Neural cell (in vitro differentiated cells): ENCODE measurements at regions not wholly inside any gene's neighbourhood (a gene's known extent, or its start where the extent isn't known, plus 50 kb on each side); places are given as distances from the start of the nearest gene placed in this dataset.

ENCODE experiments used
- H2AFZ ChIP-seq: fragments of 200-600, 300-800 bp; sonication (generic), shearing (Covaris generic); 2 replicates; pipeline ENCODE4 v1.6.0; 2014; ENCODE audit warnings: low read depth, mild to moderate bottlenecking, antibody characterized with exemption, low read length, moderate library complexity
- H3F3A ChIP-seq: fragments of 200-600 bp; shearing (Covaris generic); 2 replicates; pipeline ENCODE4 v1.6.1; 2016; ENCODE audit warnings: mild to moderate bottlenecking, moderate library complexity, mixed read lengths, antibody characterized with exemption, low read length; ENCODE audit not compliant: insufficient read depth, poor library complexity, severe bottlenecking
- H3K27ac ChIP-seq: fragments of 200-600, 300-800 bp; sonication (generic), shearing (Covaris generic); 2 replicates; pipeline ENCODE4 v1.5.1; 2014; ENCODE audit warnings: mild to moderate bottlenecking, low read length, moderate library complexity
- H3K27me3 ChIP-seq: fragments of 300-800, 200-600 bp; sonication (generic), shearing (Covaris generic); 2 replicates; pipeline ENCODE4 v1.6.0; 2014; ENCODE audit warnings: mild to moderate bottlenecking, low read depth, low read length, moderate library complexity; ENCODE audit not compliant: insufficient read depth
- H3K36me3 ChIP-seq: fragments of 300-800, 200-600 bp; sonication (generic), shearing (Covaris generic); 2 replicates; pipeline ENCODE4 v1.5.1; 2014; ENCODE audit warnings: mild to moderate bottlenecking, antibody characterized with exemption, low read length, moderate library complexity; ENCODE audit not compliant: insufficient read depth
- H3K4me2 ChIP-seq: fragments of 300-800, 200-600 bp; sonication (generic), shearing (Covaris generic); 2 replicates; pipeline ENCODE4 v1.6.0; 2014; ENCODE audit warnings: mild to moderate bottlenecking, low read length
- H3K4me3 ChIP-seq: fragments of 300-800, 200-600 bp; sonication (generic), shearing (Covaris generic); 2 replicates; pipeline ENCODE4 v1.5.1; 2014; ENCODE audit warnings: mild to moderate bottlenecking, low read length, moderate library complexity
- H3K79me2 ChIP-seq: fragments of 200-600 bp; shearing (Covaris generic); replicated peaks from 2 replicates; pipeline ENCODE4 v1.6.0; 2014; ENCODE audit warnings: mild to moderate bottlenecking, low read length, moderate library complexity; ENCODE audit not compliant: insufficient read depth
- H3K9ac ChIP-seq: fragments of 300-800, 200-600 bp; sonication (generic), shearing (Covaris generic); 2 replicates; pipeline ENCODE4 v1.6.1; 2016; ENCODE audit warnings: mild to moderate bottlenecking, low read length, mixed read lengths
- H3K9me2 ChIP-seq: fragments of 200-600 bp; shearing (Covaris generic); 2 replicates; pipeline ENCODE4 v1.6.1; 2016; ENCODE audit warnings: mild to moderate bottlenecking, low read length, mixed read lengths; ENCODE audit not compliant: insufficient read depth
- H3K9me3 ChIP-seq: fragments of 200-600, 300-800 bp; sonication (generic), shearing (Covaris generic); 2 replicates; pipeline ENCODE4 v1.6.1; 2016; ENCODE audit warnings: mild to moderate bottlenecking, mixed run types, low read length, moderate library complexity, mixed read lengths
- H4K20me1 ChIP-seq: fragments of 200-600 bp; shearing (Covaris generic); 2 replicates; pipeline ENCODE4 v1.6.1; 2016; ENCODE audit warnings: mild to moderate bottlenecking, mixed run types; ENCODE audit not compliant: insufficient read depth
- EP300 ChIP-seq: fragments of 450-650 bp; conservative IDR thresholded peaks from 2 replicates; pipeline ENCODE4 v1.6.1; 2014; ENCODE audit warnings: antibody characterized with exemption, mild to moderate bottlenecking, moderate library complexity; ENCODE audit not compliant: poor library complexity, severe bottlenecking
- EZH2 ChIP-seq: fragments of 200-600, 300-800 bp; shearing (Covaris generic), sonication (generic); IDR thresholded peaks from 2 replicates; pipeline ENCODE4 v1.6.1; 2014; ENCODE audit warnings: antibody characterized with exemption, low read length, borderline replicate concordance, mild to moderate bottlenecking; ENCODE audit not compliant: insufficient read depth, poor library complexity, severe bottlenecking
- MXI1 ChIP-seq: fragments of 450-650 bp; conservative IDR thresholded peaks from 2 replicates; pipeline ENCODE4 v1.6.1; 2014; ENCODE audit warnings: antibody characterized with exemption, mild to moderate bottlenecking; ENCODE audit not compliant: poor library complexity, severe bottlenecking
- POLR2AphosphoS5 ChIP-seq: IDR thresholded peaks from 2 replicates; pipeline ENCODE4 v1.6.1; 2012
- RAD21 ChIP-seq: fragments of 450-650 bp; conservative IDR thresholded peaks from 2 replicates; pipeline ENCODE4 v1.6.1; 2014; ENCODE audit warnings: antibody characterized with exemption, mild to moderate bottlenecking, moderate library complexity
- SMC3 ChIP-seq: fragments of 450-650 bp; conservative IDR thresholded peaks from 2 replicates; pipeline ENCODE4 v1.6.1; 2014; ENCODE audit warnings: antibody characterized with exemption, mild to moderate bottlenecking, moderate library complexity; ENCODE audit not compliant: poor library complexity
- TAF1 ChIP-seq: IDR thresholded peaks from 2 replicates; pipeline ENCODE4 v1.6.1; 2012; ENCODE audit warnings: low read depth
- TF ChIP-seq, protein P1 (sequence below): fragments of 450-650 bp; IDR thresholded peaks from 2 replicates; pipeline ENCODE4 v1.5.1; 2014; ENCODE audit warnings: antibody characterized with exemption, mild to moderate bottlenecking, moderate library complexity; ENCODE audit not compliant: poor library complexity, severe bottlenecking
- TF ChIP-seq, protein P2 (sequence below): IDR thresholded peaks from 2 replicates; pipeline ENCODE4 v1.6.1; 2012; ENCODE audit warnings: borderline replicate concordance

DNA sequence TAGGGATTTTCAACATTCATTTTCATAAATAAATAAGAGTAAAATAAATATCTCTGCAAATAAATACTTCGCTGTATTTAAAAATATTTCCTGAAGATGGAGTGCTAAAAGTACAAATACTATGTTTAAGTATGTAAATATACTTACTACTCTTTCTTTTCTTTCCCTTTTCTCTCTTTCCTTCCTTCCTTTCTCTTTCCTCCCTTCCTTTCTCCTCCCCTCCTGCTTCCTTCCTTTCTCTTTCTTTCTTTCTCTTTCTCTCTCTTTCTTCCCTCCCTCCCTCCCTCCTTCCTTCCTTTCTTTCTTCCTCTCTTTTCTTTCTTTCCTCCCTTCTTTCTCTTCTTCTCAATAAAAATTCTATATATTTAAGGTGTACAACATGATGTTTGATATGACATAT lies 496.1 kb downstream of the CCSER2 start:
- Histone ChIP-seq H3K4me3 (no peak overlapping the region), H3K79me2 (no peaks in the 10 kb centered on the region), H3K27me3 (no peaks in the 10 kb centered on the region), H3K9ac (no peak overlapping the region), H3K9me2 (no peaks in the 10 kb centered on the region), H4K20me1 (no peaks in the 10 kb centered on the region), H3K4me2 (no peak overlapping the region), H3K27ac (no peak overlapping the region), H3K36me3 (no peaks in the 10 kb centered on the region), H3F3A (no peaks in the 10 kb centered on the region), H3K9me3 (no peaks in the 10 kb centered on the region), H2AFZ (no peak overlapping the region)
- TF ChIP-seq SMC3 (no peak), RAD21 (no peak), EP300 (no peak), POLR2AphosphoS5 (no peak), MXI1 (no peak), TAF1 (no peak), EZH2 (no peak)
- TF ChIP-seq, protein P1, sequence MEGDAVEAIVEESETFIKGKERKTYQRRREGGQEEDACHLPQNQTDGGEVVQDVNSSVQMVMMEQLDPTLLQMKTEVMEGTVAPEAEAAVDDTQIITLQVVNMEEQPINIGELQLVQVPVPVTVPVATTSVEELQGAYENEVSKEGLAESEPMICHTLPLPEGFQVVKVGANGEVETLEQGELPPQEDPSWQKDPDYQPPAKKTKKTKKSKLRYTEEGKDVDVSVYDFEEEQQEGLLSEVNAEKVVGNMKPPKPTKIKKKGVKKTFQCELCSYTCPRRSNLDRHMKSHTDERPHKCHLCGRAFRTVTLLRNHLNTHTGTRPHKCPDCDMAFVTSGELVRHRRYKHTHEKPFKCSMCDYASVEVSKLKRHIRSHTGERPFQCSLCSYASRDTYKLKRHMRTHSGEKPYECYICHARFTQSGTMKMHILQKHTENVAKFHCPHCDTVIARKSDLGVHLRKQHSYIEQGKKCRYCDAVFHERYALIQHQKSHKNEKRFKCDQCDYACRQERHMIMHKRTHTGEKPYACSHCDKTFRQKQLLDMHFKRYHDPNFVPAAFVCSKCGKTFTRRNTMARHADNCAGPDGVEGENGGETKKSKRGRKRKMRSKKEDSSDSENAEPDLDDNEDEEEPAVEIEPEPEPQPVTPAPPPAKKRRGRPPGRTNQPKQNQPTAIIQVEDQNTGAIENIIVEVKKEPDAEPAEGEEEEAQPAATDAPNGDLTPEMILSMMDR: no peak
- TF ChIP-seq, protein P2, sequence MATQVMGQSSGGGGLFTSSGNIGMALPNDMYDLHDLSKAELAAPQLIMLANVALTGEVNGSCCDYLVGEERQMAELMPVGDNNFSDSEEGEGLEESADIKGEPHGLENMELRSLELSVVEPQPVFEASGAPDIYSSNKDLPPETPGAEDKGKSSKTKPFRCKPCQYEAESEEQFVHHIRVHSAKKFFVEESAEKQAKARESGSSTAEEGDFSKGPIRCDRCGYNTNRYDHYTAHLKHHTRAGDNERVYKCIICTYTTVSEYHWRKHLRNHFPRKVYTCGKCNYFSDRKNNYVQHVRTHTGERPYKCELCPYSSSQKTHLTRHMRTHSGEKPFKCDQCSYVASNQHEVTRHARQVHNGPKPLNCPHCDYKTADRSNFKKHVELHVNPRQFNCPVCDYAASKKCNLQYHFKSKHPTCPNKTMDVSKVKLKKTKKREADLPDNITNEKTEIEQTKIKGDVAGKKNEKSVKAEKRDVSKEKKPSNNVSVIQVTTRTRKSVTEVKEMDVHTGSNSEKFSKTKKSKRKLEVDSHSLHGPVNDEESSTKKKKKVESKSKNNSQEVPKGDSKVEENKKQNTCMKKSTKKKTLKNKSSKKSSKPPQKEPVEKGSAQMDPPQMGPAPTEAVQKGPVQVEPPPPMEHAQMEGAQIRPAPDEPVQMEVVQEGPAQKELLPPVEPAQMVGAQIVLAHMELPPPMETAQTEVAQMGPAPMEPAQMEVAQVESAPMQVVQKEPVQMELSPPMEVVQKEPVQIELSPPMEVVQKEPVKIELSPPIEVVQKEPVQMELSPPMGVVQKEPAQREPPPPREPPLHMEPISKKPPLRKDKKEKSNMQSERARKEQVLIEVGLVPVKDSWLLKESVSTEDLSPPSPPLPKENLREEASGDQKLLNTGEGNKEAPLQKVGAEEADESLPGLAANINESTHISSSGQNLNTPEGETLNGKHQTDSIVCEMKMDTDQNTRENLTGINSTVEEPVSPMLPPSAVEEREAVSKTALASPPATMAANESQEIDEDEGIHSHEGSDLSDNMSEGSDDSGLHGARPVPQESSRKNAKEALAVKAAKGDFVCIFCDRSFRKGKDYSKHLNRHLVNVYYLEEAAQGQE: no peak

DNA sequence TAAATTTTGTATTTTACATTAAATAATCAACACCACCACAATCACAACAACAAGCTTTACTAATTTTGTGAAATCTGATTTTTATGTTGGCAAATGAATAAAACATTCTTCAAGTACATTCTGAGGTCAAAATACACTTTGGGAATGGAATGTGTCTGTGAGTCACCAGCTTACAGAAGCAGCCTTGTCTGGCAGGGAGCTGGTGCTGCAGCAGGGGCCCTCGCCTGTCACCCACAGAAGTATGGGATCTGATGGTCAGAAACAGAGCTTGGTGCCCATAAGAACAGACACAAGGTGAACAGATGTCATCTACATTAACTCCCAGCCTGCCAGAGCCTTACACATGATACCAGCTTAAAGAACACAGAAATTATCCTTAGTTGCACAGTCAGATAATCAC lies 496.9 kb downstream of the CCSER2 start:
- Histone ChIP-seq H3F3A (no peaks in the 10 kb centered on the region), H4K20me1 (no peaks in the 10 kb centered on the region), H3K36me3 (no peaks in the 10 kb centered on the region), H3K9ac (no peak overlapping the region), H3K4me3 (no peak overlapping the region), H3K27me3 (no peaks in the 10 kb centered on the region), H3K79me2 (no peaks in the 10 kb centered on the region), H2AFZ (no peak overlapping the region), H3K9me2 (no peaks in the 10 kb centered on the region), H3K27ac (no peak overlapping the region), H3K9me3 (no peaks in the 10 kb centered on the region), H3K4me2 (no peak overlapping the region)
- TF ChIP-seq POLR2AphosphoS5 (no peak), MXI1 (no peak), TAF1 (no peak), EP300 (no peak), SMC3 (no peak), EZH2 (no peak), RAD21 (no peak)
- TF ChIP-seq, protein P2: no peak
- TF ChIP-seq, protein P1: no peak
